GM12878 (cell line): ENCODE measurements at regions not wholly inside any gene's neighbourhood (a gene's known extent, or its start where the extent isn't known, plus 50 kb on each side); places are given as distances from the start of the nearest gene placed in this dataset.

Experiments used
- CTCF ChIP-seq, 3 experiments: IDR thresholded peaks in 2 of 3; conservative IDR thresholded peaks in 1 of 3; 2 replicates each; pipeline ENCODE4 v1.5.1; 2011; ENCODE audit warnings: low read depth in 3 of 3, low read length in 3 of 3, mild to moderate bottlenecking in 3 of 3, control low read depth in 2 of 3, moderate library complexity in 2 of 3, inconsistent platforms in 1 of 3, mixed read lengths in 1 of 3; ENCODE audit not compliant: control insufficient read depth in 2 of 3, insufficient read depth in 1 of 3; ENCODE audit errors: extremely low read depth in 1 of 3
- EGR1 ChIP-seq, 2 experiments: IDR thresholded peaks; 1 replicate in 1 of 2; 2 replicates in 1 of 2; pipeline ENCODE4 v1.6.1; 2011 to 2012; ENCODE audit warnings: low read depth in 2 of 2, low read length in 2 of 2, borderline replicate concordance in 1 of 2, mild to moderate bottlenecking in 1 of 2, moderate library complexity in 1 of 2
- ESRRA ChIP-seq: IDR thresholded peaks from 2 replicates; pipeline ENCODE4 v1.6.1; 2012; ENCODE audit warnings: mild to moderate bottlenecking, low read length, improper control_type of control experiment
- GABPA ChIP-seq: IDR thresholded peaks from 2 replicates; pipeline ENCODE4 v1.6.1; 2014; ENCODE audit warnings: antibody characterized with exemption, low read depth, mild to moderate bottlenecking, inconsistent platforms
- MXI1 ChIP-seq: fragments of 150-350 bp; IDR thresholded peaks from 2 replicates; pipeline ENCODE4 v1.6.1; 2011; ENCODE audit warnings: low read depth, mild to moderate bottlenecking, inconsistent platforms, low read length, improper control_type of control experiment
- NBN ChIP-seq: fragments of 450-650 bp; IDR thresholded peaks from 2 replicates; pipeline ENCODE4 v1.6.1; 2016
- NRF1 ChIP-seq: conservative IDR thresholded peaks from 2 replicates; pipeline ENCODE4 v1.6.1; 2011; ENCODE audit warnings: mild to moderate bottlenecking, low read depth, low read length, improper control_type of control experiment
- RELA ChIP-seq: fragments of 450-650 bp; IDR thresholded peaks from 2 replicates; pipeline ENCODE4 v1.8.0; 2014; ENCODE audit warnings: borderline replicate concordance; ENCODE audit not compliant: partially characterized antibody
- SP1 ChIP-seq: IDR thresholded peaks from one replicate; pipeline ENCODE4 v1.6.1; 2011; ENCODE audit warnings: low read depth, low read length
- STAT1 ChIP-seq: fragments of 450-650 bp; conservative IDR thresholded peaks from 2 replicates; pipeline ENCODE4 v1.6.1; 2014; ENCODE audit warnings: antibody characterized with exemption, mild to moderate bottlenecking
- TARDBP ChIP-seq: IDR thresholded peaks from 2 replicates; pipeline ENCODE4 v1.6.1; 2016; ENCODE audit warnings: borderline replicate concordance

DNA sequence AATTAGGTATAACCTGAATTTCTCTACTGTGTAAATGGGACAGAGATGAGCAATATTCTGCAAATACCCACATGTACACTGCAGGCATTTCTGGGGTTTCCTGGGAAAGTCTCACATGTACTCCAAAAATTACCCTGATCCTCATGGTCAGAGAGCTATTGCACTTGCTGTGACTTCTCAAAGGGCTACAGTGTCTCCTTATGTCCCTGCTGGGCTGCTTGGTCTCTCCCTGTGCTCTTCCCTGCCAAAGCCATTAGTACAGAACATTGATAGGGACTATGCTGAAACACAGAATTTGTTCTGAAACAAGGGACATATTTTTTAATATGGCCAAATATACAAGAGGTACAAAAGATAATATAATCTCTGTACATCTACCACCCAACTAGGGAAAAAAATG lies 924.4 kb upstream of the NXPH2 start:
- TF ChIP-seq RELA = no peak
- TF ChIP-seq NRF1 = no peak
- TF ChIP-seq EGR1 (IDR thresholded peaks at IDR 0.05; ENCODE audit: borderline replicate concordance in 1 of 2, low read depth in 2 of 2, low read length in 2 of 2) = no peak
- TF ChIP-seq GABPA = no peak
- TF ChIP-seq STAT1 = no peak
- no peak for TF ChIP-seq MXI1
- TF ChIP-seq SP1 = no peak
- no peak for TF ChIP-seq ESRRA
- no peak for TF ChIP-seq NBN
- no peak for TF ChIP-seq CTCF (IDR thresholded peaks at IDR 0.05 in 2 of 3, conservative IDR thresholded peaks at IDR 0.05 in 1 of 3; ENCODE audit: control insufficient read depth in 2 of 3, extremely low read depth in 1 of 3, insufficient read depth in 1 of 3, low read depth in 3 of 3, low read length in 3 of 3)
- no peak for TF ChIP-seq TARDBP
